ENCODE measurements at regions not wholly inside any gene's neighbourhood (a gene's known extent, or its start where the extent isn't known, plus 50 kb on each side); places are given as distances from the start of the nearest gene placed in this dataset.
"Not testable (repeated sequence)": the region's sequence is repeated elsewhere in the genome, so short reads cannot be mapped to it uniquely, and the experiment has no call there.

DNA sequence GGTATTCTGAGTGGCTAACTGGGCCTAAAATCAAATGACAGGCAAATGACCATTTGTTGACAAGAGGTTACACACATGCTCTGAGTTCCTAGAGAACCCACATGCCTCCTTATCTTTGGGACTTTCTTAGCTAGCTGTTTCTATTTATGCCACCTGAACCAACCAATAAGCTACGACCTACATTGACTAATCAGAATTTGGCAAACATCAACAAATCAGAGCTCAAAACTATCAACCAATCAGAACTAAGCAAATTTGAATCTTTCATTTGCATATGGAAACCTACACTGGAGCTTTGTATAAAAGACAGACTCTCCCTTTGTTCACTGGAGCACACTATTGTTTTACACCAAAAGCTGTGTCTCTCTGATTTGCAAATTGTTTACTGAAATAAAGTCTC lies 192.0 kb downstream of the CXXC4 start:
- H3K27ac ChIP-seq: no peak overlapping the region

DNA sequence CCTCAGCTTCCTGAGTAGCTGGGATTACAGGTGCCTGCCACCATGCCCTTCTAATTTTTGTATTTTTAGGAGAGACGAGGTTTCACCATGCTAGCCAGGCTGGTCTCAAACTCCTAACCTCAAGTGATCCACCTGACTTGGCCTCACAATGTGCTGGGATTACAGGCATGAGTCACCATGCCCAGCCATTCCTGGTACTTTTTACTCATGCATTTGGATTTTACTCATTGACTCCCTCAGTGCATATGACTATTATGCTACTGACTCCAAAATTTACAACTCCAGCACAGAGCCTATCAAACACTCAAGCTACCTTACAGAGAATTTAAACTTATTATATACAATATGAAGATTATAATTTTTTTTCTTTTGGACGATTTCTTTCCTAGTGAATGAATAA lies 199.9 kb downstream of the CXXC4 start:
- no peak for DNase-seq
- Histone ChIP-seq H3K4me3 (no peak overlapping the region), H3K27ac (no peak overlapping the region), H3K9me3 (peaks cover 0 to 1% (median 0%) of the 10 kb centered on the region in 3 donors), H3K27me3 (no peaks in the 10 kb centered on the region), H3K4me1 (no peaks in the 10 kb centered on the region), H3K36me3 (no peaks in the 10 kb centered on the region)
- TF ChIP-seq, protein P1, sequence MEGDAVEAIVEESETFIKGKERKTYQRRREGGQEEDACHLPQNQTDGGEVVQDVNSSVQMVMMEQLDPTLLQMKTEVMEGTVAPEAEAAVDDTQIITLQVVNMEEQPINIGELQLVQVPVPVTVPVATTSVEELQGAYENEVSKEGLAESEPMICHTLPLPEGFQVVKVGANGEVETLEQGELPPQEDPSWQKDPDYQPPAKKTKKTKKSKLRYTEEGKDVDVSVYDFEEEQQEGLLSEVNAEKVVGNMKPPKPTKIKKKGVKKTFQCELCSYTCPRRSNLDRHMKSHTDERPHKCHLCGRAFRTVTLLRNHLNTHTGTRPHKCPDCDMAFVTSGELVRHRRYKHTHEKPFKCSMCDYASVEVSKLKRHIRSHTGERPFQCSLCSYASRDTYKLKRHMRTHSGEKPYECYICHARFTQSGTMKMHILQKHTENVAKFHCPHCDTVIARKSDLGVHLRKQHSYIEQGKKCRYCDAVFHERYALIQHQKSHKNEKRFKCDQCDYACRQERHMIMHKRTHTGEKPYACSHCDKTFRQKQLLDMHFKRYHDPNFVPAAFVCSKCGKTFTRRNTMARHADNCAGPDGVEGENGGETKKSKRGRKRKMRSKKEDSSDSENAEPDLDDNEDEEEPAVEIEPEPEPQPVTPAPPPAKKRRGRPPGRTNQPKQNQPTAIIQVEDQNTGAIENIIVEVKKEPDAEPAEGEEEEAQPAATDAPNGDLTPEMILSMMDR (IDR thresholded peaks at IDR 0.05): no peak
- intact Hi-C loops (cut with DNase I; ENCODE audit: low total_unique reads): no loop called here

More for the DNA sequence above, 192.0 kb downstream of the CXXC4 start:
- Histone ChIP-seq H3K4me3 (no peak overlapping the region), H3K27me3 (no peaks in the 10 kb centered on the region), H3K9me3 (no peaks in the 10 kb centered on the region), H3K4me1 (no peaks in the 10 kb centered on the region), H3K36me3 (no peaks in the 10 kb centered on the region)
- TF ChIP-seq, protein P1 (IDR thresholded peaks at IDR 0.05): no peak
- DNase-seq: no peak
- intact Hi-C loops (cut with DNase I; ENCODE audit: low total_unique reads): no loop called here

DNA sequence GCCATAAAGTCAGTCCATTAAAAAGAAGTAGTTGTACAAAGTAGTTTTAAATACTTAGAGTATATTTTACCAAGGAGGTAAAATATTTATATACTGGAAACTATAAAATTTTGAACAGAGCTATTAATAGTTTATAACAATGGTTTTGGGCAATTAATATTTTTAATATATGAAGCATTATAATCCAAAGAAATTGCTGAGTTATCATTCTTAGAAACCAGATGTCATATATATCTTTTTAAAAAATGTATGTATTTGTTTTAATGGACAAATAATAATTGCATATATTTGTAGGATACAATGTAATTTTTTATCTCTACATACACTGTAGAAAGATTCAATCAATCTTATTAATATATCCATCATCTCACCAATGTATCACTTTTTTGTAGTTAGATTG lies 207.8 kb downstream of the CXXC4 start:
- no peaks in the 10 kb centered on the region for H3K4me1 ChIP-seq
- no peak overlapping the region for H3K27ac ChIP-seq
- H3K27me3 ChIP-seq: no peaks in the 10 kb centered on the region
- no peak overlapping the region for H3K4me3 ChIP-seq
- H3K9me3 ChIP-seq: peaks cover 0 to 7% (median 0%) of the 10 kb centered on the region in 3 donors
- TF ChIP-seq, protein P1 (IDR thresholded peaks at IDR 0.05): no peak
- intact Hi-C loops (cut with DNase I; ENCODE audit: low total_unique reads): no loop called here
- no peak for DNase-seq
- no peaks in the 10 kb centered on the region for H3K36me3 ChIP-seq

DNA sequence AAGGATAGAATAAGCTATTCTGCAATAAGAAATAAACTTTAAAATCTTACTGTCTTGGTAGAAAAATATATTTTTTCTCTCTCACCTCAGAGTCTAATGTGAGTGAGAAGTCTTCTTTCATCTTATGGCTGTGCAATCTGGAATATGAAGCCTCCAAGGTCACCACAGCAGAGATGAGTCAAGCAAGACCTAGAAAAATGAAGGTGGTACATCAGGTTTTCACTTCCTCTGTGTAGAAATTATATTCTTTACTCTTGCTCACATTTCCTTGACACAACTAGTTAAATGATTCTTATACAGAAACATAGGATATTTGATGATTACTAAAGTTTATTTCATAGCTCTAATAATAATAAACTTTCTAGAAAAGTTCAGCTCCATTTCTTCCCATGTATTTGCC lies 211.4 kb downstream of the CXXC4 start:
- TF ChIP-seq, protein P1 (IDR thresholded peaks at IDR 0.05): no peak
- Histone ChIP-seq H3K36me3 (no peaks in the 10 kb centered on the region), H3K27me3 (no peaks in the 10 kb centered on the region), H3K27ac (no peak overlapping the region), H3K4me3 (no peak overlapping the region), H3K9me3 (no peaks in the 10 kb centered on the region), H3K4me1 (no peaks in the 10 kb centered on the region)
- intact Hi-C loops (cut with DNase I; ENCODE audit: low total_unique reads): no loop called here
- DNase-seq: no peak

DNA sequence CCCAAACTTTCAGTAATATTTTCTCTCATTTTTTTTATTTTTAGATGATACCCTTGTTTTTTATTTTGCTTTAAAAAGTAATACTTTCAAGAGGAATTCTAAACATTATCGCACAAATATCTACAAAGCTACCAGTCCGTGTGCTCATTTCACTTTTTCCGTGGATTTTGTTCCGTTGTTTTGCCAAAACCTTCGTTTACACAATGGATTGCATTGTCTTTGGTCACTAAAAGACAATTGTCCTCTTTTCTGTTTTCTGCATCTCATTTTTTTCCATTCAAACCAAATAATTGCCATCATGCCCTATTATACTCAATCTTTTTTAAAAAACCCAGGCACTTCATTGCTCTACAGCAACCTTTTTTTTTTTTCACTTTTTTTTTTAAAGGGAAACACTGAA lies 214.9 kb downstream of the CXXC4 start:
- Histone ChIP-seq H3K27ac (no peak overlapping the region), H3K4me3 (no peak overlapping the region), H3K36me3 (no peaks in the 10 kb centered on the region), H3K4me1 (no peaks in the 10 kb centered on the region), H3K27me3 (no peaks in the 10 kb centered on the region), H3K9me3 (no peaks in the 10 kb centered on the region)
- TF ChIP-seq, protein P1 (IDR thresholded peaks at IDR 0.05): no peak
- DNase-seq: no peak
- intact Hi-C loops (cut with DNase I; ENCODE audit: low total_unique reads): no loop called here

DNA sequence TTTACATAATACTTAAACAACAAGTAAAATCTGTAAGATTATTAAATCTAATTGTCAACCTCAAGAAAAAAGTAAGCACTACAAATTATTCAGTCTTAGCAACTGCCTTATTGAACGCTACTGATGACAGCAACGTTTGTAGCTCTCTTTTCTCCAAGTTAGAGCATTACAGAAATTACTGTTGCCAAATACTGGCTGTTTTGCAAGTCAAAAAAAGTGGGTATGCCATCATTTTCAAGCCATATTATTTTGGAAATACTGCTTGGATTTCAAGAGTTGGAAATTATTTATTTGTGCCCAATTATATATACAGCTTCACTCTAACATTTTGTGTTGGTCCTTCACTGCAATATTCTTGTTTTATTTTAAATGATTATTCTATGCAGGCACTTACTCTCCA lies 221.7 kb downstream of the CXXC4 start:
- Histone ChIP-seq H3K4me1 (no peaks in the 10 kb centered on the region), H3K4me3 (no peak overlapping the region), H3K27ac (no peak overlapping the region), H3K36me3 (no peaks in the 10 kb centered on the region), H3K9me3 (no peaks in the 10 kb centered on the region), H3K27me3 (no peaks in the 10 kb centered on the region)
- DNase-seq: no peak
- intact Hi-C loops (cut with DNase I; ENCODE audit: low total_unique reads): no loop called here
- TF ChIP-seq, protein P1 (IDR thresholded peaks at IDR 0.05): no peak

DNA sequence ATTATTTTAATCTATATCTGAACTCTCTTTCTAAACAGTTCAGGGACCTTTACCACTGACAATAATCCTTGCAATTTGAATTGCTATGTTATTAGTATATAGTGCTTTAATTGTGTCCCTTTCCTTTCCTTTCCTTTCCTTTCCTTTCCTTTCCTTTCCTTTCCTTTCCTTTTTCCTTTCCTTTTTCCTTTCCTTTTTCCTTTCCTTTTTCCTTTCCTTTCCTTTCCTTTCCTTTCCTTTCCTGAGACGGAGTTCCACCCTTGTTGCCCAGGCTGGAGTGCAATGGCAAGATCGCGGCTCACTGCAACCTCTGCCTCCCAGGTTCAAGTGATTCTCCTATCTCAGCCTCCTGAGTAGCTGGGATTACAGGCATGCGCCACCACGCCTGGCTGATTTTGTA lies 225.1 kb downstream of the CXXC4 start:
- H3K9me3 ChIP-seq; DNase-seq; H3K4me1 ChIP-seq; H3K27ac ChIP-seq; H3K36me3 ChIP-seq; H3K27me3 ChIP-seq; H3K4me3 ChIP-seq; intact Hi-C loops (cut with DNase I; ENCODE audit: low total_unique reads): not testable (repeated sequence)

All from tibial artery (tissue), 4 donors.